HEK293 (cell line): ENCODE measurements at regions not wholly inside any gene's neighbourhood (a gene's known extent, or its start where the extent isn't known, plus 50 kb on each side); places are given as distances from the start of the nearest gene placed in this dataset.

Experiments
- CTCF ChIP-seq: fragments of 450-650 bp; formaldehyde crosslinking; IDR thresholded peaks from 2 replicates; pipeline ENCODE4 v1.5.1; 2016; ENCODE audit warnings: missing biosample characterization, missing genetic modification characterization
- KLF1 ChIP-seq: fragments of 450-650 bp; formaldehyde crosslinking; IDR thresholded peaks from 2 replicates; pipeline ENCODE4 v1.5.1; 2016; ENCODE audit warnings: missing biosample characterization, missing genetic modification characterization
- ZNF274 ChIP-seq, 2 experiments: fragments of 200-500 bp in 1 of 2; fragments of 450-650 bp in 1 of 2; sonication (Bioruptor generic) in 1 of 2; formaldehyde crosslinking in 1 of 2; IDR thresholded peaks; 2 replicates each; pipeline versions ENCODE4 v1.5.1 to v1.6.1; 2014 to 2016; ENCODE audit warnings: borderline replicate concordance in 1 of 2, inconsistent platforms in 1 of 2, low read length in 1 of 2, missing biosample characterization in 1 of 2, missing genetic modification characterization in 1 of 2
- ZNF792 ChIP-seq: fragments of 450-650 bp; formaldehyde crosslinking; IDR thresholded peaks from 2 replicates; pipeline ENCODE4 v1.5.1; 2016; ENCODE audit warnings: missing biosample characterization, missing genetic modification characterization
- TF ChIP-seq, protein P1 (sequence below): fragments of 450-650 bp; formaldehyde crosslinking; IDR thresholded peaks from 2 replicates; pipeline ENCODE4 v1.5.1; 2016; ENCODE audit warnings: missing biosample characterization, missing genetic modification characterization

DNA sequence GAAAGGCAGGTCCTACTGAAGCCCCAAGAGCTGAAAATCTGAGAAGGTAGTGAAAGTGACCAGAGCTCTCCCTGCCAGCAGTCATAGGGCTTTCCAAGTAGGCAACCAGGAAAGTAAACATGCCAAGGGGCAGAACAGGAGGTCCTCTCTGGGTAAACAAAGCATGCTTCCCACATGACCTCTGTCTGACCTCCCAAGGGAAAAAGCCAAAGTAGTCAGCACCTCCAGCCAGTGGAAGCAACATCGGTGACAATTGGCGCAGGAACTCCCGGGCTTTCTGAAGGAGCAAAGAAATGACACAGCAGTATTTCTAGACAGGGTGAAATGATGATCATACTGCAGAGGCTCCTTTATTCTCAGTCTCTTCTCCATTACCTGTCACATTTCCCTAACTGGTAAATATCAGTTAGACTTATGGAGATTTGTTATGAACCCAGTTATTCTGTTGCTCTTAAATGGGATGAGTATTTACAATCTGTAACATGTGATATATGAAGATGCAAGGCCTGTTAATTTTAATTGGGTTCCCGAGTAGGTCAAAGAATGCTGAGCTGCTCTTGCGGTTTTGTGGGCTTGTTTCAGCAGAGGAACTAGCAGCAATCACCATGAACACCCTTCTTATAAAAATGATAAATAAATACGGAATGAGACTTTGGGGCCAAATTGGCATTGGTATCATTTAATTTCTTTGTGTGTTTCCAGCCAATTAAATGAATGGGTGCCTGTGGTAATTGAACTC is 321.0 kb downstream of the RND3 start:
- TF ChIP-seq CTCF (tag by site-specific recombination) (no peak), ZNF274 (IDR thresholded peaks at IDR 0.05; ENCODE audit: low read length) (no peak), ZNF274 (tag by site-specific recombination; IDR thresholded peaks at IDR 0.05; ENCODE audit: borderline replicate concordance) (no peak), ZNF792 (tag by site-specific recombination) (no peak), KLF1 (tag by site-specific recombination) (no peak)
- TF ChIP-seq, protein P1, sequence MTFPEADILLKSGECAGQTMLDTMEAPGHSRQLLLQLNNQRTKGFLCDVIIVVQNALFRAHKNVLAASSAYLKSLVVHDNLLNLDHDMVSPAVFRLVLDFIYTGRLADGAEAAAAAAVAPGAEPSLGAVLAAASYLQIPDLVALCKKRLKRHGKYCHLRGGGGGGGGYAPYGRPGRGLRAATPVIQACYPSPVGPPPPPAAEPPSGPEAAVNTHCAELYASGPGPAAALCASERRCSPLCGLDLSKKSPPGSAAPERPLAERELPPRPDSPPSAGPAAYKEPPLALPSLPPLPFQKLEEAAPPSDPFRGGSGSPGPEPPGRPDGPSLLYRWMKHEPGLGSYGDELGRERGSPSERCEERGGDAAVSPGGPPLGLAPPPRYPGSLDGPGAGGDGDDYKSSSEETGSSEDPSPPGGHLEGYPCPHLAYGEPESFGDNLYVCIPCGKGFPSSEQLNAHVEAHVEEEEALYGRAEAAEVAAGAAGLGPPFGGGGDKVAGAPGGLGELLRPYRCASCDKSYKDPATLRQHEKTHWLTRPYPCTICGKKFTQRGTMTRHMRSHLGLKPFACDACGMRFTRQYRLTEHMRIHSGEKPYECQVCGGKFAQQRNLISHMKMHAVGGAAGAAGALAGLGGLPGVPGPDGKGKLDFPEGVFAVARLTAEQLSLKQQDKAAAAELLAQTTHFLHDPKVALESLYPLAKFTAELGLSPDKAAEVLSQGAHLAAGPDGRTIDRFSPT = no peak
